ENCODE measurements at regions not wholly inside any gene's neighbourhood (a gene's known extent, or its start where the extent isn't known, plus 50 kb on each side); places are given as distances from the start of the nearest gene placed in this dataset.

- no peaks in the 10 kb centered on the region for H3K27me3 ChIP-seq (ENCODE audit: low read depth)
- H3K36me3 ChIP-seq = no peaks in the 10 kb centered on the region
- no peak for DNase-seq
- H3K9me3 ChIP-seq (replicated peaks) = no peaks in the 10 kb centered on the region
- no peak for TF ChIP-seq CTCF (IDR thresholded peaks at IDR 0.05; ENCODE audit: borderline replicate concordance)
- H3K4me1 ChIP-seq = peaks cover 12% of the 10 kb centered on the region
- H3K4me3 ChIP-seq = no peak overlapping the region
- H3K27ac ChIP-seq (replicated peaks) = no peak overlapping the region
- intact Hi-C loops (cut with micrococcal nuclease) = loop anchor here (10.0 kb wide), 1 partner anchor 1740 kb away; no protein-coding TSS in a partner anchor
Observed at GRCh38 chr2:12964904-12965539, 248.3 kb downstream of the TRIB2 start.

GRCh38 chr2:12965540-12966269 lies 249.0 kb downstream of the TRIB2 start:
- no peaks in the 10 kb centered on the region for H3K36me3 ChIP-seq
- intact Hi-C loops (cut with micrococcal nuclease) = loop anchor here (10.0 kb wide), 1 partner anchor 1741 kb away; no protein-coding TSS in a partner anchor
- H3K27me3 ChIP-seq (ENCODE audit: low read depth) = no peaks in the 10 kb centered on the region
- TF ChIP-seq CTCF (IDR thresholded peaks at IDR 0.05; ENCODE audit: borderline replicate concordance) = no peak
- no peaks in the 10 kb centered on the region for H3K9me3 ChIP-seq (replicated peaks)
- DNase-seq = no peak
- peaks cover 12% of the 10 kb centered on the region for H3K4me1 ChIP-seq
- H3K27ac ChIP-seq (replicated peaks) = no peak overlapping the region
- H3K4me3 ChIP-seq = no peak overlapping the region

- H3K4me1 ChIP-seq = peaks cover 12% of the 10 kb centered on the region
- no peak for TF ChIP-seq CTCF (IDR thresholded peaks at IDR 0.05; ENCODE audit: borderline replicate concordance)
- H3K27ac ChIP-seq (replicated peaks) = no peak overlapping the region
- no peak overlapping the region for H3K4me3 ChIP-seq
- no peaks in the 10 kb centered on the region for H3K36me3 ChIP-seq
- intact Hi-C loops (cut with micrococcal nuclease) = loop anchor here (10.0 kb wide), 1 partner anchor 1743 kb away; no protein-coding TSS in a partner anchor
- H3K27me3 ChIP-seq (ENCODE audit: low read depth) = no peaks in the 10 kb centered on the region
- H3K9me3 ChIP-seq (replicated peaks) = no peaks in the 10 kb centered on the region
- no peak for DNase-seq
Observed at GRCh38 chr2:12967804-12968203, 251.1 kb downstream of the TRIB2 start.

GRCh38 chr2:12968399-12968798 lies 251.7 kb downstream of the TRIB2 start:
- no peak for DNase-seq
- no peak for TF ChIP-seq CTCF (IDR thresholded peaks at IDR 0.05; ENCODE audit: borderline replicate concordance)

GRCh38 chr2:12970861-12971260 lies 254.1 kb downstream of the TRIB2 start:
- no peaks in the 10 kb centered on the region for H3K36me3 ChIP-seq
- no peak for TF ChIP-seq CTCF (IDR thresholded peaks at IDR 0.05; ENCODE audit: borderline replicate concordance)
- H3K4me1 ChIP-seq = peaks cover 2% of the 10 kb centered on the region
- intact Hi-C loops (cut with micrococcal nuclease) = no loop called here
- H3K4me3 ChIP-seq = no peak overlapping the region
- no peak overlapping the region for H3K27ac ChIP-seq (replicated peaks)
- no peak for DNase-seq
- H3K27me3 ChIP-seq (ENCODE audit: low read depth) = no peaks in the 10 kb centered on the region
- H3K9me3 ChIP-seq (replicated peaks) = no peaks in the 10 kb centered on the region

More at GRCh38 chr2:12968399-12968798, 251.7 kb downstream of the TRIB2 start:
- H3K4me1 ChIP-seq = peaks cover 12% of the 10 kb centered on the region
- H3K27me3 ChIP-seq (ENCODE audit: low read depth) = no peaks in the 10 kb centered on the region
- intact Hi-C loops (cut with micrococcal nuclease) = loop anchor here (10.0 kb wide), 1 partner anchor 1744 kb away; no protein-coding TSS in a partner anchor
- H3K4me3 ChIP-seq = no peak overlapping the region
- H3K36me3 ChIP-seq = no peaks in the 10 kb centered on the region
- no peak overlapping the region for H3K27ac ChIP-seq (replicated peaks)
- no peaks in the 10 kb centered on the region for H3K9me3 ChIP-seq (replicated peaks)

Data from left ventricle myocardium inferior (tissue), 1 donor.